GM21576 (cell line): ENCODE measurements at regions not wholly inside any gene's neighbourhood (a gene's known extent, or its start where the extent isn't known, plus 50 kb on each side); places are given as distances from the start of the nearest gene placed in this dataset.
"Not testable (repeated sequence)": the region's sequence is repeated elsewhere in the genome, so short reads cannot be mapped to it uniquely, and the experiment has no call there.

ENCODE experiments used
- ATAC-seq: cut with Tn5 transposase; IDR thresholded peaks from one replicate; pipeline ENCODE4 v1.9.1; 2021; ENCODE audit warnings: mild to moderate bottlenecking, moderate library complexity; ENCODE audit not compliant: unreplicated experiment

GRCh38 chr4:167802463-167803212 is 289.7 kb upstream of the ANXA10 start:
- no peak for ATAC-seq

GRCh38 chr4:167811958-167812357 is 280.4 kb upstream of the ANXA10 start:
- no peak for ATAC-seq

- ATAC-seq: no peak
These were observed 266.1 kb upstream of the ANXA10 start for GRCh38 chr4:167826281-167826680.

- ATAC-seq: no peak
These were observed 260.5 kb upstream of the ANXA10 start for GRCh38 chr4:167831855-167832254.

GRCh38 chr4:167838686-167839085 is 253.7 kb upstream of the ANXA10 start:
- no peak for ATAC-seq

- no peak for ATAC-seq
These were observed 249.8 kb upstream of the ANXA10 start for GRCh38 chr4:167842487-167842886.

GRCh38 chr4:167854881-167855280 is 237.5 kb upstream of the ANXA10 start:
- no peak for ATAC-seq

GRCh38 chr4:167858127-167858526 is 234.2 kb upstream of the ANXA10 start:
- not testable (repeated sequence) for ATAC-seq

- no peak for ATAC-seq
These were observed 225.1 kb upstream of the ANXA10 start for GRCh38 chr4:167867191-167867590.

GRCh38 chr4:167868163-167868562 is 224.2 kb upstream of the ANXA10 start:
- no peak for ATAC-seq

GRCh38 chr4:167873496-167873895 is 218.8 kb upstream of the ANXA10 start:
- no peak for ATAC-seq

- not testable (repeated sequence) for ATAC-seq
These were observed 216.2 kb upstream of the ANXA10 start for GRCh38 chr4:167876091-167876490.

GRCh38 chr4:167877826-167878225 is 214.5 kb upstream of the ANXA10 start:
- ATAC-seq: not testable (repeated sequence)

GRCh38 chr4:167883266-167883665 is 209.1 kb upstream of the ANXA10 start:
- no peak for ATAC-seq

GRCh38 chr4:167885071-167885470 is 207.3 kb upstream of the ANXA10 start:
- ATAC-seq: no peak

- ATAC-seq: no peak
These were observed 206.5 kb upstream of the ANXA10 start for GRCh38 chr4:167885872-167886271.

- no peak for ATAC-seq
These were observed 204.6 kb upstream of the ANXA10 start for GRCh38 chr4:167887726-167888125.

- no peak for ATAC-seq
These were observed 202.1 kb upstream of the ANXA10 start for GRCh38 chr4:167890226-167890625.

- ATAC-seq: no peak
These were observed 198.8 kb upstream of the ANXA10 start for GRCh38 chr4:167893531-167893930.

GRCh38 chr4:167896260-167896659 is 196.1 kb upstream of the ANXA10 start:
- not testable (repeated sequence) for ATAC-seq

- no peak for ATAC-seq
These were observed 195.2 kb upstream of the ANXA10 start for GRCh38 chr4:167897116-167897515.

GRCh38 chr4:167903291-167903721 is 189.0 kb upstream of the ANXA10 start:
- no peak for ATAC-seq

- ATAC-seq: no peak
These were observed 185.5 kb upstream of the ANXA10 start for GRCh38 chr4:167906851-167907250.
